H1 (cell line): ENCODE measurements at regions not wholly inside any gene's neighbourhood (a gene's known extent, or its start where the extent isn't known, plus 50 kb on each side); places are given as distances from the start of the nearest gene placed in this dataset.

ENCODE experiments used
- CTCF ChIA-PET: fragments of 300-600 bp; sonication (Branson Sonifier 250); formaldehyde crosslinking; loops from one replicate; lab custom pipeline; 2021; ENCODE audit not compliant: partially characterized antibody; lab: Charles Lee
- POLR2A ChIA-PET: fragments of 300-600 bp; sonication (Branson Sonifier 250); formaldehyde crosslinking; loops from one replicate; lab custom pipeline; 2021; ENCODE audit warnings: inconsistent platforms; ENCODE audit not compliant: partially characterized antibody; lab: Charles Lee
- DNase-seq, 2 experiments: peaks; one replicate each; pipeline versions ENCODE4 v3.0.0 to v3.0.0-alpha.2; 2010 to 2022; ENCODE audit warnings: low spot score in 2 of 2, low read depth in 1 of 2, mixed read lengths in 1 of 2
- FAIRE-seq: peaks from 2 replicates; lab custom pipeline; 2011; peaks lifted over from hg19 to GRCh38; lab: Jason Lieb, UNC
- H2AFZ ChIP-seq: 2 replicates; pipeline ENCODE4 v1.8.1; 2012; ENCODE audit warnings: low read length, inconsistent platforms
- H2AK5ac ChIP-seq: 2 replicates; pipeline ENCODE4 v1.6.1; 2013; ENCODE audit warnings: low read depth, low read length
- H2BK120ac ChIP-seq: replicated peaks from 2 replicates; pipeline ENCODE3; 2013; ENCODE audit warnings: low read depth, low read length, inconsistent platforms
- H2BK12ac ChIP-seq: 2 replicates; pipeline ENCODE4 v1.6.1; 2013; ENCODE audit warnings: low read depth, low read length
- H2BK15ac ChIP-seq: 2 replicates; pipeline ENCODE4 v1.6.1; 2013; ENCODE audit warnings: low read length
- H2BK20ac ChIP-seq: 2 replicates; pipeline ENCODE4 v1.6.1; 2013; ENCODE audit warnings: low read length
- H2BK5ac ChIP-seq: 2 replicates; pipeline ENCODE4 v1.6.1; 2013; ENCODE audit warnings: low read depth, low read length
- H3K14ac ChIP-seq: 2 replicates; pipeline ENCODE4 v1.6.1; 2013; ENCODE audit warnings: inconsistent platforms; ENCODE audit not compliant: insufficient read length
- H3K18ac ChIP-seq: 2 replicates; pipeline ENCODE4 v1.6.1; 2013; ENCODE audit warnings: low read length; ENCODE audit errors: extremely low read depth
- H3K23ac ChIP-seq: 2 replicates; pipeline ENCODE4 v1.6.1; 2013; ENCODE audit warnings: inconsistent platforms; ENCODE audit not compliant: insufficient read length
- H3K23me2 ChIP-seq: 2 replicates; pipeline ENCODE4 v1.6.1; 2013; ENCODE audit warnings: low read depth, low read length
- H3K27ac ChIP-seq: 2 replicates; pipeline ENCODE4 v1.6.1; 2011; ENCODE audit warnings: low read depth, low read length, inconsistent platforms
- H3K27me3 ChIP-seq, 4 experiments: replicated peaks in 1 of 4; 1 replicate in 1 of 4; 2 replicates in 3 of 4; pipeline versions ENCODE4 v1.6.1 to v1.8.1; 2011 to 2013; ENCODE audit warnings: low read length in 3 of 4, mild to moderate bottlenecking in 3 of 4, inconsistent platforms in 2 of 4, mixed read lengths in 2 of 4, moderate library complexity in 1 of 4; ENCODE audit not compliant: control insufficient read depth in 3 of 4, insufficient read depth in 3 of 4; ENCODE audit errors: extremely low read depth in 1 of 4
- H3K36me3 ChIP-seq, 4 experiments: 2 replicates each; pipeline versions ENCODE4 v1.6.1 to v1.8.1; 2011 to 2013; ENCODE audit warnings: mild to moderate bottlenecking in 4 of 4, low read length in 3 of 4, moderate library complexity in 2 of 4, control low read depth in 1 of 4, inconsistent platforms in 1 of 4; ENCODE audit not compliant: insufficient read depth in 4 of 4, control insufficient read depth in 2 of 4
- H3K4ac ChIP-seq: replicated peaks from 2 replicates; pipeline ENCODE3; 2013; ENCODE audit warnings: low read length, low read depth, mixed read lengths, inconsistent platforms; ENCODE audit not compliant: insufficient read length
- H3K4me1 ChIP-seq, 4 experiments: replicated peaks in 1 of 4; 1 replicate in 1 of 4; 2 replicates in 3 of 4; pipeline versions ENCODE4 v1.6.1 to v1.8.1; 2011 to 2013; ENCODE audit warnings: low read length in 3 of 4, inconsistent platforms in 2 of 4, mixed read lengths in 1 of 4; ENCODE audit not compliant: insufficient read depth in 4 of 4, control insufficient read depth in 3 of 4
- H3K4me2 ChIP-seq, 2 experiments: 2 replicates each; pipeline versions ENCODE4 v1.6.1 to v1.8.1; 2011 to 2013; ENCODE audit warnings: low read depth in 2 of 2, low read length in 2 of 2, control low read depth in 1 of 2, inconsistent platforms in 1 of 2, mild to moderate bottlenecking in 1 of 2; ENCODE audit not compliant: insufficient read depth in 1 of 2
- H3K4me3 ChIP-seq, 4 experiments: fragments of 200-600, 300-600 bp in 1 of 4; sonication (generic), shearing (Covaris generic), sonication (Bioruptor Twin) in 1 of 4; 2 replicates each; pipeline versions ENCODE4 v1.5.1 to v1.8.1; 2011 to 2016; ENCODE audit warnings: low read length in 4 of 4, low read depth in 3 of 4, control low read depth in 2 of 4, inconsistent platforms in 2 of 4, mild to moderate bottlenecking in 2 of 4, mixed read lengths in 1 of 4, moderate library complexity in 1 of 4; ENCODE audit not compliant: insufficient read depth in 2 of 4; ENCODE audit errors: extremely low read depth in 1 of 4
- H3K56ac ChIP-seq: replicated peaks from 2 replicates; pipeline ENCODE3; 2013; ENCODE audit warnings: low read depth, mild to moderate bottlenecking, mixed read lengths, low read length, inconsistent platforms; ENCODE audit not compliant: insufficient read length
- H3K79me1 ChIP-seq: 2 replicates; pipeline ENCODE4 v1.6.1; 2013; ENCODE audit warnings: low read depth, low read length, control low read depth
- H3K79me2 ChIP-seq, 2 experiments: 2 replicates each; pipeline versions ENCODE4 v1.6.1 to v1.8.1; 2012 to 2013; ENCODE audit warnings: low read length in 2 of 2, mild to moderate bottlenecking in 2 of 2, inconsistent platforms in 1 of 2; ENCODE audit not compliant: insufficient read depth in 2 of 2, control insufficient read depth in 1 of 2
- H3K9ac ChIP-seq, 4 experiments: replicated peaks in 1 of 4; 1 replicate in 1 of 4; 2 replicates in 3 of 4; pipeline versions ENCODE4 v1.6.1 to v1.8.1; 2011 to 2013; ENCODE audit warnings: low read depth in 3 of 4, low read length in 3 of 4, control low read depth in 2 of 4, mild to moderate bottlenecking in 2 of 4, moderate library complexity in 2 of 4, inconsistent platforms in 1 of 4; ENCODE audit errors: extremely low read depth in 1 of 4
- H3K9me3 ChIP-seq, 2 experiments: 2 replicates each; pipeline versions ENCODE4 v1.6.1 to v1.8.1; 2012 to 2013; ENCODE audit warnings: mild to moderate bottlenecking in 2 of 2, moderate library complexity in 2 of 2, control low read depth in 1 of 2, inconsistent platforms in 1 of 2, low read depth in 1 of 2, low read length in 1 of 2, mixed read lengths in 1 of 2; ENCODE audit not compliant: insufficient read depth in 2 of 2
- H4K20me1 ChIP-seq, 2 experiments: replicated peaks in 1 of 2; 2 replicates each; pipeline versions ENCODE3 to v1.8.1; 2011 to 2013; ENCODE audit warnings: inconsistent platforms in 2 of 2, low read length in 2 of 2, mild to moderate bottlenecking in 1 of 2; ENCODE audit not compliant: insufficient read depth in 2 of 2, control insufficient read depth in 1 of 2
- H4K5ac ChIP-seq: 2 replicates; pipeline ENCODE4 v1.6.1; 2013; ENCODE audit warnings: low read length, low read depth, mixed read lengths, inconsistent platforms; ENCODE audit not compliant: insufficient read length
- H4K8ac ChIP-seq: 2 replicates; pipeline ENCODE4 v1.8.0; 2013; ENCODE audit warnings: mild to moderate bottlenecking, moderate library complexity, low read length, inconsistent platforms; ENCODE audit not compliant: insufficient read depth; ENCODE audit errors: extremely low read depth
- H4K91ac ChIP-seq: replicated peaks from 2 replicates; pipeline ENCODE3; 2013; ENCODE audit warnings: low read length, mixed read lengths, inconsistent platforms; ENCODE audit not compliant: insufficient read length
- BCL11A ChIP-seq, 2 experiments: IDR thresholded peaks; one replicate each; pipeline ENCODE4 v1.6.1; 2011; ENCODE audit warnings: low read depth in 2 of 2, low read length in 2 of 2, mild to moderate bottlenecking in 2 of 2
- CEBPB ChIP-seq: IDR thresholded peaks from 2 replicates; pipeline ENCODE4 v1.6.1; 2012; ENCODE audit warnings: low read depth, low read length
- CREB1 ChIP-seq: IDR thresholded peaks from 2 replicates; pipeline ENCODE4 v1.6.1; 2012; ENCODE audit warnings: inconsistent platforms
- CTBP2 ChIP-seq: IDR thresholded peaks from 2 replicates; pipeline ENCODE4 v1.7.0; 2011; ENCODE audit warnings: borderline replicate concordance, mild to moderate bottlenecking, moderate library complexity, mixed read lengths, low read length; ENCODE audit not compliant: insufficient read depth, insufficient read length
- FOSL1 ChIP-seq: IDR thresholded peaks from 2 replicates; pipeline ENCODE4 v1.6.1; 2011; ENCODE audit warnings: mild to moderate bottlenecking, low read depth, low read length, moderate library complexity; ENCODE audit not compliant: insufficient read depth
- JUND ChIP-seq: IDR thresholded peaks from 2 replicates; pipeline ENCODE4 v1.6.1; 2011; ENCODE audit warnings: mild to moderate bottlenecking, improper control_type of control experiment, low read length
- MAFK ChIP-seq: IDR thresholded peaks from 2 replicates; pipeline ENCODE4 v1.6.1; 2012; ENCODE audit warnings: low read depth, mild to moderate bottlenecking, improper control_type of control experiment, low read length
- RBBP5 ChIP-seq: IDR thresholded peaks from 2 replicates; pipeline ENCODE4 v1.7.1; 2012; ENCODE audit warnings: low read depth, mild to moderate bottlenecking, inconsistent platforms, low read length, moderate library complexity, borderline replicate concordance
- RFX5 ChIP-seq: IDR thresholded peaks from 2 replicates; pipeline ENCODE4 v1.6.1; 2011; ENCODE audit warnings: low read depth, low read length, improper control_type of control experiment, borderline replicate concordance
- SIRT6 ChIP-seq: IDR thresholded peaks from one replicate; pipeline ENCODE4 v1.7.1; 2012; ENCODE audit warnings: low read length, inconsistent platforms
- SIX5 ChIP-seq: IDR thresholded peaks from 2 replicates; pipeline ENCODE4 v1.6.1; 2011; ENCODE audit warnings: mild to moderate bottlenecking, low read depth, low read length
- SP2 ChIP-seq: IDR thresholded peaks from 2 replicates; pipeline ENCODE4 v1.6.1; 2012; ENCODE audit warnings: mild to moderate bottlenecking, low read length, inconsistent platforms
- SRF ChIP-seq: IDR thresholded peaks from 2 replicates; pipeline ENCODE4 v1.6.1; 2011; ENCODE audit warnings: mild to moderate bottlenecking, low read depth, low read length, moderate library complexity
- TBP ChIP-seq: IDR thresholded peaks from 2 replicates; pipeline ENCODE4 v1.6.1; 2011; ENCODE audit warnings: low read depth, low read length, improper control_type of control experiment
- YY1 ChIP-seq: IDR thresholded peaks from 2 replicates; pipeline ENCODE4 v1.6.1; 2011; ENCODE audit warnings: low read depth, mild to moderate bottlenecking, low read length
- WGBS, 2 experiments: shearing (Covaris generic) in 1 of 2; methylation state at CpG; one replicate each; pipeline versions ENCODE4 v1.1.6 to v1.1.7; 2013 to 2015; ENCODE audit warnings: low lambda C conversion rate in 2 of 2, mixed read lengths in 2 of 2, inconsistent platforms in 1 of 2, low coverage in 1 of 2, missing lambda C conversion rate in 1 of 2; ENCODE audit not compliant: insufficient replicate concordance in 2 of 2, insufficient coverage in 1 of 2, insufficient read length in 1 of 2; ENCODE audit errors: extremely low coverage in 1 of 2, missing lambda C conversion rate in 1 of 2; 5-methylcytosine and 5-hydroxymethylcytosine counted together
- TF ChIP-seq, protein P1 (sequence below): IDR thresholded peaks from 2 replicates; pipeline ENCODE4 v1.6.1; 2011; ENCODE audit warnings: low read depth, mild to moderate bottlenecking, low read length; ENCODE audit not compliant: insufficient read depth

DNA sequence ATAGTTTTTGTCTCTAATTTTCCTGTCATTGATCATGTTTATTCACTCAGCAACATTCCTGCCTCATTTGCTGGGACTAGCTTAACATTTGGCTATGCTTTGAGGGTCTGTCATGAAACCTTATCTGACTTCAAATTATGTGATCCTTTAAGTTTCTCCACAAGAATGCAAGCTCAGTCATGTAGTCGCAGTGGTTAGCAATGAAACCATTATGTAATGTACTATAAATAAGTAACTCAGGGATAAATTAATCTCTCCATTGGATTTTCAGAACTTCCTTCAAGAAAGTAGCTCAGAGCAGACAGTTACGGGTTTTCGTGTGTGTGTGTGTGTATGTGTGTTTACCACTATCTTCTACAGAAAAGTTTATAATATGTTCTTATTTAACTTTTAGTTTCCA is 993.6 kb downstream of the ADGRL3 start:
- Histone ChIP-seq H3K18ac (no peak overlapping the region), H3K56ac (no peak overlapping the region), H3K79me2 (no peaks in the 10 kb centered on the region), H3K14ac (no peak overlapping the region), H4K8ac (no peak overlapping the region), H3K4me1 (no peaks in the 10 kb centered on the region), H3K23ac (no peak overlapping the region), H2AFZ (no peak overlapping the region), H3K27ac (no peak overlapping the region), H2BK12ac (no peak overlapping the region), H3K4me3 (no peak overlapping the region), H4K20me1 (no peaks in the 10 kb centered on the region), H2BK20ac (no peak overlapping the region), H4K91ac (no peak overlapping the region), H3K4ac (no peak overlapping the region), H2BK15ac (no peak overlapping the region), H4K5ac (no peak overlapping the region), H3K9ac (no peak overlapping the region), H3K36me3 (no peaks in the 10 kb centered on the region), H3K9me3 (no peaks in the 10 kb centered on the region), H3K79me1 (no peaks in the 10 kb centered on the region), H3K23me2 (no peaks in the 10 kb centered on the region), H3K27me3 (peaks cover 0 to 1% (median 0%) of the 10 kb centered on the region in 4 experiments; a peak in 1 of 7 replicates), H2BK5ac (no peak overlapping the region), H2AK5ac (no peak overlapping the region), H2BK120ac (no peak overlapping the region), H3K4me2 (no peak overlapping the region)
- no peak for DNase-seq
- CTCF ChIA-PET = no interaction called here
- WGBS, 2 experiments = 95% methylated on average over 3 of the region's 3 CpGs; no CpG with 5 or more reads in 1 of the 2 experiments
- FAIRE-seq = no peak
- TF ChIP-seq YY1 (no peak), JUND (no peak), CEBPB (no peak), TBP (no peak), MAFK (no peak), RFX5 (no peak), RBBP5 (no peak), BCL11A (IDR thresholded peaks at IDR 0.05; ENCODE audit: low read depth in 2 of 2, low read length in 2 of 2) (no peak), SP2 (no peak), SIX5 (no peak), CREB1 (no peak), SIRT6 (no peak), CTBP2 (no peak), FOSL1 (no peak), SRF (no peak)
- TF ChIP-seq, protein P1, sequence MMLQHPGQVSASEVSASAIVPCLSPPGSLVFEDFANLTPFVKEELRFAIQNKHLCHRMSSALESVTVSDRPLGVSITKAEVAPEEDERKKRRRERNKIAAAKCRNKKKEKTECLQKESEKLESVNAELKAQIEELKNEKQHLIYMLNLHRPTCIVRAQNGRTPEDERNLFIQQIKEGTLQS = no peak
- POLR2A ChIA-PET = no interaction called here
